NCI-H1417 (cell line): ENCODE measurements at regions not wholly inside any gene's neighbourhood (a gene's known extent, or its start where the extent isn't known, plus 50 kb on each side); places are given as distances from the start of the nearest gene placed in this dataset.

Experiments used
- DNase-seq, 3 experiments: peaks; one replicate each; lab custom pipeline; 2025; lab: John Stamatoyannopoulos, UW

DNA sequence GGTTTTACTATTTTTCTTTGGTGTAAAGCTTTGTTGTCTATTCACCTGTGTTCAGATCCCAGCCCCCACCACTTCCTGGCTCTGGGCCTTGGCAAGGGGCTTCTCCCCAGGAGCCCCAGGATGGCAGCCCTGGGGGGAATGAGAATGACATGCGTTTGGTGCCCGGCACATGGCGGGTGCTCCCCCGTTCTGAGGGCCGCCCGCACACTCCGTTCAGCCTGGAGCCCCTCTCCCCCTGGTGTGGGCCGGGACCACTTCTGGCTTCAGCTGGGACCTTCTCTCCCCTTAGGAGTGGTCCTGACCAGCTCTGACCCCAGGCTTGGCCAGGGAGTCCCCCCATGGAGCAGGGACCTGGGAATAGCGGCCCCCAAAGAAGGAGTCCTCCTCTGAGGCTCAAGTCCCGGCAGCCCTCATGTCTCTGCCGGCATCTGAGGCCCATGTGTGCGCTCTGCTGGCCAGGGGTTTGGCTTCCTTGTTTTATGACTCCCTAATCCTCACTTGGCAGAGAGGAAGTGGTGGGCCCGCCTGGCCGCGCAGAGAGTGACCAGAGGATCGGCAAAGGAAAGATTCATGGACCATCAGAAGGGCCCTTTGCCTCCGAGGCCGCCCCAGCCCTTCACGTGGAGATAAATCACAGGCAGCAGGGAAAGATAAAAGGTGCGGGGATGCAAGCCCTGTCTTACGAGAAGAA is 57.0 kb upstream of the LMX1B start:
- no peak for DNase-seq

DNA sequence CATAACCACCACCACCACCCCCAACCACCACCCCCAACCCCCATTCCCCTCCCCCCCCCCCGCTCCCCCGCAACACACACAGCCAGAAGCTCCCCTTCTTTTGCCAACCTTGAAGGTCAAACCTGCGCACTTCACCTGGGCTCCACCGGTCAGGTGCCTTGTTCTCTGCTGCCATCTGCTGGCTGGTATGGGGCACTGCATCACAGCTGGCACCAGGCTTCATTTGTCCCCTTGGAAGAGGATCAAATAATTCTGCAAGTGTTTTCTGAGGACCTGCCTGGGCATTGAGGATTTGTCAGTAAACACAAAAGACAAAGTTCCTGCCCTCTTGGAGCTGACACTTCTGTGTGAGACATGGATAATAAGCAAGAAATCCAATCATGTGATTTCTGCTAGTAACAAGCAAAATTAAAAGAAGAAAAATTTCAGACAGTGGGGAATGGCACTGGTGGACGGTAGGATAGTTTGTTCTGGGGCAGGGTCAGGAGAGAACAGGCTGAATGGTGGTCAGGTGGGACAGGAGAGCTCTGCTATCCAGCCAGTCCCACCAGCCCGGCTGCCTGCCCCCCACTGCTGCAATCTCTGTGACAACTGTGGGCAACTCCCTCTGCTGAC is 55.6 kb upstream of the LMX1B start:
- DNase-seq, result peak; percentile 44 to 83 (median 68)

DNA sequence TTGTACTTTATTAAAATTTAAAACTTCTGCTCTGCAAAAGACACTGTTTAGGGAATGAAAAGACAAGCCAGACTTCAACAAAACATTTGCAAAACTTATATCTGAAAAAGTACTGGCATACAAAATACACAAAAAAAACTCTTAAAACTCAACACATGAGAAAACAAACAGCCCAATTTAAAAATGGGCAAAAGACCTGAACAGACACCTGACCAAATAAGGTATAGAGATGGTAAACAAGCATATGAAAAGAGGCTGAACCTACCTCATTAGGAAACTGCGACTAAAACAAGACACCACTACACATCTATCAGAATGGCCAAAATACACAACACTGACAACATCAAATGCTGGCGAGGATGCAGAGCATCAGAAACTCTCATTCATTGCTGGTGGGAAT is 54.4 kb upstream of the LMX1B start:
- DNase-seq, result no peak

DNA sequence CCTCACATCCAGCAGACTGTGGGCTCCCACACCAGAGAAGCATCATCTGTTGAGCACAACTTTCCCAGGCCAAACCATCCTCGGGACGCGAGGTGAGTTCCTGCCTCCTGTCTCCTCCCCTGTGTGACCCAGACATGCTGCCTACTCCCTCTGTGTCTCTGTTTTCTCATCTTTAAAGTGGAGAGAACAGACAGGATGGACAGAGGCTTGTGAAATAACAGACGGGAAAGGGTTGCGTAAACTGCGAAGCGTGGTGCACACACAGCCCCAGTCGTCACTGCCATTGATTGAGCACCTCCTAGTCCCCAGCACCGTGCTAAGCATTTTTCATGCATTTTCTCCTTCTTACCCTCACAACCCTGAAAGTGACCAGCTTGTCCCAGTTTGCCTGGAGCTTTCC is 52.1 kb upstream of the LMX1B start:
- DNase-seq, result no peak

DNA sequence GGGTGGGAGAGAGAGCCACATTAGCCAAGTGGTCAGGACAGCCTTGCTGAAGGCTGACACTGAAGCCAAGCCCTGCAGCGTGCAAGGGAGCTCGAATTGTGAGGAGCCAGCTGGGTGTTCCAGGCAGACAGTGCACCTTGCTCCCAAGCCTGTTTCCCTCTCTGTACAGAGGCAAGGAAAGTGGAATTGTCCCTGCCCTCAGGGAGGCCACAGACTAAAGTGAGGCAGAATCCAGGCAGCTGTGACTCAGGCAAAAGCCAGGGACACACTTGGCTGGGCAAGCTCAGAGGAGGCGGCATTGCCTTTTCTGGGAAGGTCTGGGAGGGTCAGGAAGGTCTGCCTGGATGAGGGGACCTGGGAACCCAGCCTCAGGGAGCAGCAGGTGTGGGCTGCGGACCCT is 50.2 kb upstream of the LMX1B start:
- DNase-seq, result no peak
